CD4-positive, alpha-beta T cell (primary cell): ENCODE measurements at regions not wholly inside any gene's neighbourhood (a gene's known extent, or its start where the extent isn't known, plus 50 kb on each side); places are given as distances from the start of the nearest gene placed in this dataset.

Source experiments
- ATAC-seq: fragments of 200-7000 bp; cut with Tn5 transposase; one replicate; pipeline ENCODE4 v1.10.0; 2022; ENCODE audit warnings: mild to moderate bottlenecking; ENCODE audit not compliant: poor library complexity
- CTCF ChIA-PET: fragments of 350-600 bp; sonication (Branson Sonifier 250); formaldehyde crosslinking; loops from one replicate; lab custom pipeline; 2021; ENCODE audit warnings: antibody characterized with exemption, inconsistent platforms; lab: Charles Lee
- POLR2A ChIA-PET: fragments of 350-600 bp; sonication (Branson Sonifier 250); formaldehyde crosslinking; loops from one replicate; lab custom pipeline; 2021; ENCODE audit warnings: antibody characterized with exemption, inconsistent platforms; lab: Charles Lee
- DNase-seq, 14 experiments: peaks; one replicate each; pipeline ENCODE4 v3.0.0-alpha.2; 2013 to 2020; ENCODE audit warnings: mixed read lengths in 2 of 14
- H3K27ac ChIP-seq, 2 donors: one replicate each; pipeline versions ENCODE4 v1.5.1 to v1.7.0; 2013; ENCODE audit warnings: low read length in 2 of 2, low read depth in 1 of 2, mild to moderate bottlenecking in 1 of 2
- H3K27me3 ChIP-seq, 2 experiments: 1 replicate in 1 of 2; 2 replicates in 1 of 2; pipeline versions ENCODE4 v1.6.1 to v1.7.0; 2013; ENCODE audit warnings: low read length in 2 of 2, control low read depth in 1 of 2, mild to moderate bottlenecking in 1 of 2, moderate library complexity in 1 of 2; ENCODE audit not compliant: insufficient read depth in 2 of 2, control insufficient read depth in 1 of 2
- H3K36me3 ChIP-seq: one replicate; pipeline ENCODE4 v1.6.1; 2013; ENCODE audit warnings: low read length, control low read depth; ENCODE audit not compliant: insufficient read depth
- H3K4me1 ChIP-seq: one replicate; pipeline ENCODE4 v1.6.1; 2013; ENCODE audit warnings: low read length, control low read depth; ENCODE audit not compliant: insufficient read depth
- H3K4me3 ChIP-seq: one replicate; pipeline ENCODE4 v1.5.1; 2013; ENCODE audit warnings: mild to moderate bottlenecking, low read length, moderate library complexity
- H3K9me3 ChIP-seq, 2 experiments: 1 replicate in 1 of 2; 2 replicates in 1 of 2; pipeline versions ENCODE4 v1.6.1 to v1.7.0; 2013; ENCODE audit warnings: low read length in 2 of 2, mild to moderate bottlenecking in 2 of 2, control low read depth in 1 of 2, moderate library complexity in 1 of 2; ENCODE audit not compliant: control insufficient read depth in 1 of 2, insufficient read depth in 1 of 2
- H3K27ac Mint-ChIP-seq: one replicate; pipeline ENCODE4 v1.8.0; 2020; ENCODE audit warnings: mixed read lengths
- H3K27me3 Mint-ChIP-seq: one replicate; pipeline ENCODE4 v1.8.0; 2021; ENCODE audit warnings: mixed read lengths
- H3K36me3 Mint-ChIP-seq: one replicate; pipeline ENCODE4 v1.8.0; 2021; ENCODE audit warnings: low read depth, mixed read lengths
- H3K4me1 Mint-ChIP-seq: one replicate; pipeline ENCODE4 v1.8.0; 2021; ENCODE audit warnings: low read depth, mixed read lengths
- H3K4me3 Mint-ChIP-seq: one replicate; pipeline ENCODE4 v1.8.0; 2020; ENCODE audit warnings: mild to moderate bottlenecking, mixed read lengths
- H3K9me3 Mint-ChIP-seq: one replicate; pipeline ENCODE4 v1.8.0; 2020; ENCODE audit warnings: mixed read lengths
- intact Hi-C, 2 experiments: fragments of 100-400 bp; cut with DNase I in 1 of 2; cut with micrococcal nuclease in 1 of 2; formaldehyde crosslinking; loops; one replicate each; pipeline versions ENCODE4 v1.15.1 to v1.9.0; 2023 to 2025; cut with DNase I, micrococcal nuclease
- TF ChIP-seq, protein P1 (sequence below): fragments of 200-600 bp; IDR thresholded peaks from one replicate; pipeline ENCODE4 v1.8.0; 2022; ENCODE audit warnings: antibody characterized with exemption, mild to moderate bottlenecking

DNA sequence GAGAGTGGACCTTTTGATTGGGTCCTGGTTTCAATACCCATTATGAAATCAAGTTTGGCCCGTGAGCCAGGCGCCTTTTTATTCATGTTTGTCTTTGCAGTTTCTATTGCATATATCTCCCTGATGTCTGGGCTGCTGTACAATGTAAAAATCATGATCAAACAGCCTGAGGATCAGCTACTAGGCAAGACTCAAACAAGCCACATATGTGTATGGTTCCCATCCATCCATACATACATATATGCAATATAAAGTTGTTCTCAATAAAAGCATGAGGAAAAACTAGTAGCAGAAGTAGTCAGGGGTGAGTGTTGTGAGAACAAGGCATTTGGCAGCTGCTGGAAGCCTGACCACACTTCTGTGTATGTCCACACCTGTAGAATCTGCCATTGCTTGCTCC, 562.4 kb upstream of the USP24 start:
- CTCF ChIA-PET, result no interaction called here
- no peak overlapping the region for H3K27ac Mint-ChIP-seq
- H3K27me3 Mint-ChIP-seq, result peaks cover 3% of the 10 kb centered on the region

DNA sequence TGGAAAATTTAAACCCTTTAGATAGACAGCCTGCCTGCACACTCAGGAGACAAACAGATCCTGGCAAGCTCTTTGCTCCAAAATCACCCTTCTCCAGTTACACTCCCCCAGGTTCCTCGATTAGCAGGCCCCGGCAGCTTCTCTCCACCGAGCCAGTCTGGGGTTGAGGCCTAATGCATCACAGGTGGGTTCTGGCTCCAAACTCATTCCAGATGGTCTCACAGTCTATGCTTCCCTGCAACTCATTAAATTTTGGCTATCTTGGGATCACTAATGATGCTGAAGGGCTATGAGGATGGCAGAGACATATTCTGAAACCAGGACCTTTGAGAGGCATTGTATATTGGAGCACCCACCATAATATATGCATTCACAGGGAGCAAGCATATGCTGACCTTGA, 559.8 kb upstream of the USP24 start:
- Histone ChIP-seq H3K27ac (no peak overlapping the region), H3K4me1 (no peaks in the 10 kb centered on the region), H3K36me3 (no peaks in the 10 kb centered on the region), H3K27me3 (no peaks in the 10 kb centered on the region), H3K9me3 (no peaks in the 10 kb centered on the region), H3K4me3 (no peak overlapping the region)
- ATAC-seq, result no peak
- TF ChIP-seq, protein P1, sequence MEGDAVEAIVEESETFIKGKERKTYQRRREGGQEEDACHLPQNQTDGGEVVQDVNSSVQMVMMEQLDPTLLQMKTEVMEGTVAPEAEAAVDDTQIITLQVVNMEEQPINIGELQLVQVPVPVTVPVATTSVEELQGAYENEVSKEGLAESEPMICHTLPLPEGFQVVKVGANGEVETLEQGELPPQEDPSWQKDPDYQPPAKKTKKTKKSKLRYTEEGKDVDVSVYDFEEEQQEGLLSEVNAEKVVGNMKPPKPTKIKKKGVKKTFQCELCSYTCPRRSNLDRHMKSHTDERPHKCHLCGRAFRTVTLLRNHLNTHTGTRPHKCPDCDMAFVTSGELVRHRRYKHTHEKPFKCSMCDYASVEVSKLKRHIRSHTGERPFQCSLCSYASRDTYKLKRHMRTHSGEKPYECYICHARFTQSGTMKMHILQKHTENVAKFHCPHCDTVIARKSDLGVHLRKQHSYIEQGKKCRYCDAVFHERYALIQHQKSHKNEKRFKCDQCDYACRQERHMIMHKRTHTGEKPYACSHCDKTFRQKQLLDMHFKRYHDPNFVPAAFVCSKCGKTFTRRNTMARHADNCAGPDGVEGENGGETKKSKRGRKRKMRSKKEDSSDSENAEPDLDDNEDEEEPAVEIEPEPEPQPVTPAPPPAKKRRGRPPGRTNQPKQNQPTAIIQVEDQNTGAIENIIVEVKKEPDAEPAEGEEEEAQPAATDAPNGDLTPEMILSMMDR, result no peak
- Mint-ChIP-seq H3K27ac (no peak overlapping the region), H3K9me3 (peaks cover 2% of the 10 kb centered on the region), H3K27me3 (peaks cover 3% of the 10 kb centered on the region), H3K4me3 (no peak overlapping the region), H3K4me1 (no peaks in the 10 kb centered on the region), H3K36me3 (no peaks in the 10 kb centered on the region)
- DNase-seq, result no peak
- ChIA-PET CTCF (no interaction called here), POLR2A (no interaction called here)
- intact Hi-C loops, result no loop called here

More for the DNA sequence above, 562.4 kb upstream of the USP24 start:
- no peaks in the 10 kb centered on the region for H3K9me3 ChIP-seq
- no peaks in the 10 kb centered on the region for H3K4me1 ChIP-seq
- POLR2A ChIA-PET, result no interaction called here
- no peak overlapping the region for H3K4me3 Mint-ChIP-seq
- H3K4me1 Mint-ChIP-seq, result no peaks in the 10 kb centered on the region
- no peak for DNase-seq
- TF ChIP-seq, protein P1, result no peak
- H3K27me3 ChIP-seq, result no peaks in the 10 kb centered on the region
- no peaks in the 10 kb centered on the region for H3K36me3 ChIP-seq
- no peak overlapping the region for H3K27ac ChIP-seq
- H3K9me3 Mint-ChIP-seq, result peaks cover 2% of the 10 kb centered on the region
- no peaks in the 10 kb centered on the region for H3K36me3 Mint-ChIP-seq
- ATAC-seq, result no peak
- H3K4me3 ChIP-seq, result no peak overlapping the region
- intact Hi-C loops, result no loop called here

DNA sequence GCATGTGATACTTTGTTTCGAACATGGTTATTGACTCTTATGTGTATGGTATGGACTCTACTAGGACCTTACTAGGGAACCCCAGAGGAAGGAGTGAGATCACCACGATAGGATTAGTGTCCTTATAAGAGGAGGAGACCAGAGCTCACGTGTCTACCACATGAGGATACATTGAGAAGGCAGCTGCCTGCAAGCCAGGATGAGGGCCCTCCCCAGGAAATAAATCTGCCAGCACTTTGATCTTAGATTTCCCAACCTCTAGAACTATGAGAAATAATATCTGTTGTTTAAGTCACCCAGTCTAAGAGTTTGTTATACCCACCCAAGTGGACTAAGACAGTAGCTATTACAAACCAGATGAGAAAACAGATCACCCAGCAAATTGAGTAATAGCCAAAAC, 559.3 kb upstream of the USP24 start:
- no peak for ATAC-seq
- H3K4me3 Mint-ChIP-seq, result no peak overlapping the region
- Histone ChIP-seq H3K27me3 (no peaks in the 10 kb centered on the region), H3K4me1 (no peaks in the 10 kb centered on the region), H3K9me3 (no peaks in the 10 kb centered on the region), H3K4me3 (no peak overlapping the region), H3K27ac (no peak overlapping the region), H3K36me3 (no peaks in the 10 kb centered on the region)
- ChIA-PET POLR2A (interaction anchor here (0.6 kb wide), 1 partner anchor 24 kb away, joined by 3 read pairs; no protein-coding TSS in a partner anchor), CTCF (no interaction called here)
- no peak for DNase-seq
- intact Hi-C loops, result no loop called here
- no peaks in the 10 kb centered on the region for H3K36me3 Mint-ChIP-seq
- H3K4me1 Mint-ChIP-seq, result no peaks in the 10 kb centered on the region
- H3K9me3 Mint-ChIP-seq, result peaks cover 2% of the 10 kb centered on the region
- H3K27ac Mint-ChIP-seq, result no peak overlapping the region
- H3K27me3 Mint-ChIP-seq, result peaks cover 3% of the 10 kb centered on the region
- TF ChIP-seq, protein P1, result no peak
